GM18499 (cell line): ENCODE measurements at regions not wholly inside any gene's neighbourhood (a gene's known extent, or its start where the extent isn't known, plus 50 kb on each side); places are given as distances from the start of the nearest gene placed in this dataset.

ENCODE experiments used
- ATAC-seq: cut with Tn5 transposase; IDR thresholded peaks from one replicate; pipeline ENCODE4 v1.9.1; 2021; ENCODE audit warnings: moderate number of reproducible peaks; ENCODE audit not compliant: insufficient read depth, unreplicated experiment

GRCh38 chr4:54482529-54483200, 175.1 kb upstream of the KIT start:
- ATAC-seq, result no peak

GRCh38 chr4:54484383-54484782, 173.4 kb upstream of the KIT start:
- ATAC-seq, result no peak

- no peak for ATAC-seq
These were observed 170.3 kb upstream of the KIT start for GRCh38 chr4:54487491-54487890.

GRCh38 chr4:54493862-54494261, 163.9 kb upstream of the KIT start:
- no peak for ATAC-seq

- no peak for ATAC-seq
These were observed 162.7 kb upstream of the KIT start for GRCh38 chr4:54495091-54495490.

- ATAC-seq, result no peak
These were observed 162.1 kb upstream of the KIT start for GRCh38 chr4:54495641-54496040.

GRCh38 chr4:54496412-54496811, 161.3 kb upstream of the KIT start:
- no peak for ATAC-seq

- ATAC-seq, result no peak
These were observed 159.8 kb upstream of the KIT start for GRCh38 chr4:54497947-54498346.

GRCh38 chr4:54498661-54499111, 159.1 kb upstream of the KIT start:
- ATAC-seq, result no peak

GRCh38 chr4:54499308-54500074, 158.3 kb upstream of the KIT start:
- no peak for ATAC-seq

GRCh38 chr4:54505362-54505761, 152.4 kb upstream of the KIT start:
- ATAC-seq, result no peak

GRCh38 chr4:54505996-54506395, 151.8 kb upstream of the KIT start:
- ATAC-seq, result no peak

- no peak for ATAC-seq
These were observed 148.7 kb upstream of the KIT start for GRCh38 chr4:54509057-54509456.

GRCh38 chr4:54513204-54513603, 144.6 kb upstream of the KIT start:
- no peak for ATAC-seq

- no peak for ATAC-seq
These were observed 144.0 kb upstream of the KIT start for GRCh38 chr4:54513741-54514140.

GRCh38 chr4:54516556-54517215, 141.1 kb upstream of the KIT start:
- no peak for ATAC-seq

- no peak for ATAC-seq
These were observed 139.8 kb upstream of the KIT start for GRCh38 chr4:54517781-54518444.

GRCh38 chr4:54525602-54526001, 132.2 kb upstream of the KIT start:
- ATAC-seq, result no peak

- no peak for ATAC-seq
These were observed 131.2 kb upstream of the KIT start for GRCh38 chr4:54526560-54526959.

- ATAC-seq, result no peak
These were observed 130.2 kb upstream of the KIT start for GRCh38 chr4:54527532-54527931.

- no peak for ATAC-seq
These were observed 118.2 kb upstream of the KIT start for GRCh38 chr4:54539500-54540029.
